Stimulated activated naive CD8-positive, alpha-beta T cell treated with anti-CD3 and anti-CD28 coated beads, Interleukin-15, Interleukin-2, amounts not matched to agents 100 ng/mL and 50 ng/mL, for 24 hours (primary cell): ENCODE measurements at regions not wholly inside any gene's neighbourhood (a gene's known extent, or its start where the extent isn't known, plus 50 kb on each side); places are given as distances from the start of the nearest gene placed in this dataset.
"Not testable (repeated sequence)": the region's sequence is repeated elsewhere in the genome, so short reads cannot be mapped to it uniquely, and the experiment has no call there.

Source experiments
- H3K27ac Mint-ChIP-seq: one replicate; pipeline ENCODE4 v1.8.0; 2021; ENCODE audit warnings: mild to moderate bottlenecking, mixed read lengths
- H3K27me3 Mint-ChIP-seq: one replicate; pipeline ENCODE4 v1.8.0; 2021; ENCODE audit warnings: mixed read lengths
- H3K36me3 Mint-ChIP-seq: one replicate; pipeline ENCODE4 v1.8.0; 2021; ENCODE audit warnings: low read depth, mixed read lengths
- H3K4me1 Mint-ChIP-seq: one replicate; pipeline ENCODE4 v1.8.0; 2021; ENCODE audit warnings: low read depth, mixed read lengths
- H3K4me3 Mint-ChIP-seq: one replicate; pipeline ENCODE4 v1.8.0; 2021; ENCODE audit warnings: mild to moderate bottlenecking, mixed read lengths
- H3K9me3 Mint-ChIP-seq: one replicate; pipeline ENCODE4 v1.8.0; 2021; ENCODE audit warnings: mixed read lengths

GRCh38 chr10:27371375-27371774, 130.8 kb upstream of the ACBD5 start:
- H3K9me3 Mint-ChIP-seq, H3K4me3 Mint-ChIP-seq, H3K27me3 Mint-ChIP-seq, H3K4me1 Mint-ChIP-seq, H3K36me3 Mint-ChIP-seq, H3K27ac Mint-ChIP-seq: not testable (repeated sequence)

- no peaks in the 10 kb centered on the region for H3K36me3 Mint-ChIP-seq
- H3K4me3 Mint-ChIP-seq, result no peak overlapping the region
- no peaks in the 10 kb centered on the region for H3K9me3 Mint-ChIP-seq
- H3K27me3 Mint-ChIP-seq, result no peaks in the 10 kb centered on the region
- H3K4me1 Mint-ChIP-seq, result peaks cover 16% of the 10 kb centered on the region
- H3K27ac Mint-ChIP-seq, result no peak overlapping the region
Observed at GRCh38 chr10:27369880-27370279, 129.3 kb upstream of the ACBD5 start.

GRCh38 chr10:27368706-27369105, 128.1 kb upstream of the ACBD5 start:
- H3K27me3 Mint-ChIP-seq, result no peaks in the 10 kb centered on the region

DNA sequence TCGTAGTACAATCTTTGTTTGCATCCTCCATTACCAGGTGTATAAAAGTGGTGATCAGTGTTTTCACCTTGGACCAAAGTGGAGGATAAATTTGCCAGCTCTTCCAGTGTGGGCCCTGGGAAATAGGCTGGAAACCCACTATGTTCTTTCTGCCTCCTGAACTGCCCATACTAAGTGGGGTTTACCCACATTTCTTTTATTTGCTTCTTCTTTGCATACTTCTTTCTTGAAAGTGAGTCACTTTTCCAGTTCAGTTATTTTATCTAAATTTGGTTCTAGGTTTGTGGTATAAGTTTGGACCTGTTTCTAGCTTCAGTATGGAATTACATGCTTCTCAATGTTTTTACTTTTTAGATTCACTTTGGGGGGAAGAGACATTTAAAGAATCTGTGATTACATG, 126.2 kb upstream of the ACBD5 start:
- H3K27ac Mint-ChIP-seq, result no peak overlapping the region
- H3K4me3 Mint-ChIP-seq, result no peak overlapping the region
- peaks cover 16% of the 10 kb centered on the region for H3K4me1 Mint-ChIP-seq
- H3K36me3 Mint-ChIP-seq, result no peaks in the 10 kb centered on the region
- H3K27me3 Mint-ChIP-seq, result no peaks in the 10 kb centered on the region
- no peaks in the 10 kb centered on the region for H3K9me3 Mint-ChIP-seq

More at GRCh38 chr10:27368706-27369105, 128.1 kb upstream of the ACBD5 start:
- Mint-ChIP-seq H3K4me3 (no peak overlapping the region), H3K9me3 (no peaks in the 10 kb centered on the region), H3K36me3 (no peaks in the 10 kb centered on the region), H3K27ac (no peak overlapping the region), H3K4me1 (peaks cover 16% of the 10 kb centered on the region)

GRCh38 chr10:27364028-27364427, 123.4 kb upstream of the ACBD5 start:
- Mint-ChIP-seq H3K4me1 (peaks cover 16% of the 10 kb centered on the region), H3K27me3 (no peaks in the 10 kb centered on the region), H3K36me3 (no peaks in the 10 kb centered on the region), H3K9me3 (no peaks in the 10 kb centered on the region), H3K4me3 (no peak overlapping the region), H3K27ac (no peak overlapping the region)

DNA sequence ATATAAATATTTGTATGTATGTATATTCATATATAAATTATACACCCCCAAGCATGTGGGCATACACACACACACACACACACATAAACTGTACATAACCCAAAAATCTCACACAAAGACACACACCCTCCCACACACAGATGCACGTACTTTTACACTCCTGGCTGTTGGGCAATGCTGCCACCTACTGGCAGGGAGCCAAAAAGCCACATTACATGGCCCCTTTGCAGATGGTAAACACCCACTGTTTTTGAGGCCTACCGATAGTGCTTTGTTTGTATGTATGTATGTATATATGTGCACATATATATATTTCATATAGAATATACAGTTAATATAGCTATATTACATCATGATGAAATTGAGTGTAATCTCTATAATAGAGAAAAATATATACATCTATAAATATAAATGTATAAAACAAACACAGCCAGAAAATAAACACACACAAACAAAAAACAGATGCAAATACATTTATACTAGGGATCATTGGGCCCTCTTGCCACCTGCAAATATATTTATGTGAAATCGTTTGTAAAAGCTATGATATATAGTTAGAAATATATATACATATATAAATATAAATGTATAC, 120.1 kb upstream of the ACBD5 start:
- H3K4me1 Mint-ChIP-seq, result peaks cover 4% of the 10 kb centered on the region
- H3K27ac Mint-ChIP-seq, result no peak overlapping the region
- no peaks in the 10 kb centered on the region for H3K9me3 Mint-ChIP-seq
- no peaks in the 10 kb centered on the region for H3K36me3 Mint-ChIP-seq
- no peak overlapping the region for H3K4me3 Mint-ChIP-seq
- H3K27me3 Mint-ChIP-seq, result no peaks in the 10 kb centered on the region

DNA sequence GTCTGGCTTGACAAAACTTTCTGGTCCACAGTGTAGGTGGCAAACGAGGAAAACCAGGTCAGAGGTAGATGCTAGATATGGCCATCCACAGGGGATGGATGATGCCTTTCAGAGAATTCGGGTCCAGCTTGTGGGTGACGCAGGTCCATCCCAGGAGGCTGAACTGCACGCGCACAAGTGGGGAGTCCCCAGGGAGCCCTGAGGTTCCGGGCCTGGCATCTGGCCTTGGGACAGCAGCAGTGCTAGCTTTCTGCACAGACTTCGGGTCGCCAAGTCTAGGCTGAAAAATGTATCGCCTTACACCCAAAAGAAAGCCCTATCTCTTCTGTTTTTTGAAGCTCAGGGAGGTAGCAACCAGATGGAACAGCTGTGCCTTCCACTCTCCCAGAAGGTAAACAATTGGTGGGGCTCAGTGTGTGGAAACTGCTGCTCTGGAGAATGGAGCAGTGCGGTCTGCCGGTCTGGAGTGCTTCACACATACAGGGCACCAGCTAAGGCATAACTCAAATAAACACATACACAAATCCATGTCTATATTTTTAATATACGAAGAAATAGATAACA, 119.3 kb upstream of the ACBD5 start:
- Mint-ChIP-seq H3K9me3 (no peaks in the 10 kb centered on the region), H3K27ac (no peak overlapping the region), H3K4me3 (no peak overlapping the region), H3K27me3 (no peaks in the 10 kb centered on the region), H3K4me1 (no peaks in the 10 kb centered on the region), H3K36me3 (no peaks in the 10 kb centered on the region)

DNA sequence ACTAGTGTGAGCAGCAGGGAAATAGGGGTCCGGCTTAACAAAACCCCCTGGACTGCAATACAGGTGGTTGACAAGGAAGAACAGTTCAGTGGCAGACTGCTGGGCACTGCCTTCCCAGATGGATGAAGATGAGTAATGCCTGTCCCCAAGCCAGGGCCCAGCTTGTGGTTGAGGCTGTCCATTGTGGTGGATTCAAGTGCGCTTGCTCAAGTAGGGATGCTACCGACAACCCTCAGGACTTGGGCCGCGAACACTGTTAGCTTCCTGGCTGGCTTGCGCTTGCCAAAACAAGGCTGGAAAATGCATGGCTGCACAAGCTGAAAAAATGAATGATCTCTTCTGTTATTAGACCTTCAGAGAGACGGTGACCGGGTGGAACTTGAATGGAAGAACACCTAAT, 116.1 kb upstream of the ACBD5 start:
- H3K36me3 Mint-ChIP-seq, result no peaks in the 10 kb centered on the region
- no peak overlapping the region for H3K27ac Mint-ChIP-seq
- H3K27me3 Mint-ChIP-seq, result peaks cover 4% of the 10 kb centered on the region
- peaks cover 8% of the 10 kb centered on the region for H3K4me1 Mint-ChIP-seq
- no peaks in the 10 kb centered on the region for H3K9me3 Mint-ChIP-seq
- no peak overlapping the region for H3K4me3 Mint-ChIP-seq

DNA sequence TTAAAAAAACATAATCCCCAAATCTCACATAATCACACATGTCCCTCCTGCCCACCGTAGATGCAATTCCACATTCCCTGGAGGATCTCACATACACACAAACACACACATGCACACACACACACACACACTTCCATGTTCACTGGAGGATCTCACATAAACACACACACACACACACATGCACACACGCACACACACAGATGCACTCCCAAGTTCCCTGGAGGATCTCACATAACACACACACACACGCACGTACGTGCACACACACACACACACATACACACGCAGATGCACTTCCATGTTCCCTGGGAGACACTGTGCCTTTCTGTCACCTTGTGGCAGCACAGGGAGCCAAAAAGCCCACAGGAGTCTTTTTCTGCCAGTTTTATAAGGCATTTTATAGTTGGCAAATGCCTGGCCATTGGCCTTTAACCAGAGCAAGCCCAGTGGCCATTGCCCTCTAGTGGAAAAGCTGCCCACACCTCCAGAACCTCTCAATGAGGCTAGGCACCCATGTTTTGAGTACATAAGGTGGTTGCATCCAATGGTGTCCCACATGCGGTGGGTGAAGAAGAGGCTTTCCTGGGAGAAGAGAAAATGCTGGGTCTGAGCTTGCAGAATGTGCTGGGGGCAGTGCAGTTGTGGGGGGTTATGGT, 115.4 kb upstream of the ACBD5 start:
- H3K27ac Mint-ChIP-seq, result peak overlapping the region; percentile 9

GRCh38 chr10:27354643-27355270, 114.2 kb upstream of the ACBD5 start:
- peaks cover 12% of the 10 kb centered on the region for H3K27me3 Mint-ChIP-seq
- H3K9me3 Mint-ChIP-seq, H3K36me3 Mint-ChIP-seq, H3K4me1 Mint-ChIP-seq: not testable (repeated sequence)
- peak overlapping the region; percentile 56 for H3K4me3 Mint-ChIP-seq
- peak overlapping the region; percentile 74 for H3K27ac Mint-ChIP-seq

More for the DNA sequence above, 115.4 kb upstream of the ACBD5 start:
- peaks cover 6% of the 10 kb centered on the region for H3K27me3 Mint-ChIP-seq
- H3K36me3 Mint-ChIP-seq, result no peaks in the 10 kb centered on the region
- H3K4me1 Mint-ChIP-seq, result peaks cover 8% of the 10 kb centered on the region
- H3K4me3 Mint-ChIP-seq, result no peak overlapping the region
- no peaks in the 10 kb centered on the region for H3K9me3 Mint-ChIP-seq

DNA sequence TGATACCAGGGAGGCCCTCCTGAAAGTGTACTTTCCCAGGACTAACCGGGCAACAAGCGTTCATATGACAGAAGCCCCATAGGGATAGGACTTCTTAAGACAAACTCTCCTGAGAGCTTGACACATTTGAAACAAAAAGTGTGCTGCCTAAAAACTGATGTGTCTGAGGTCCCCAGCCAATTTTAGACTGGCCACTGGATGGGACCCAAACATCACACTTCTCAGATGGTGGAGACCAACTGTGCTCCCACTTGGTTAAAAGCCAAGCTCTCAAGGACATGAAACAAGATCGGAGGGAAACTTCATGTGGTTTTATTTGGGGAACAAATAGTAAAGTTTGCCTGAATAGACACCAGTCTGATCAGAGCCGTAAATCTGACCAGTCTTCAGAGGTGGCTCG, 113.5 kb upstream of the ACBD5 start:
- not testable (repeated sequence) for H3K36me3 Mint-ChIP-seq, H3K9me3 Mint-ChIP-seq, H3K4me1 Mint-ChIP-seq
- peaks cover 12% of the 10 kb centered on the region for H3K27me3 Mint-ChIP-seq
- peak overlapping the region; percentile 56 for H3K4me3 Mint-ChIP-seq
- peak overlapping the region; percentile 74 for H3K27ac Mint-ChIP-seq

DNA sequence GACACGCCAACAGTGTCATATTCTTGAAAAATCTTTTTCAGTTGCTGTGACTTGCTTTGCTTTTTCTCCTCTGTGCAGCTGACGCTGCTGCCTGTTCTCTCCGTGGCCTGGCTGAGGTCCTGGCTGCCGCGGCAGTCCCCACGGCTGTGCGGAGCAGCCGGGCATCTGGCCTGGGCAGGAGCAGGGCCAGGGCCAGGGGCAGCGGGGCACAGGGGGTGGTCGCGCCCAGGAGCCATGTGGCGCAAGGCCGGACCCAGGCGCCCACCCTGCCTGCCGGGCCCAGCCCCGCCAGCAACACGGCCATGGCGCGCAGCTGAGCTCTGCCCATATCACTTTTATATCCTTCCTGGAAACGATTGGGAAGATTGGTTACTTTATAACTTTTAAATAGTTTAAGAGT, 109.4 kb upstream of the ACBD5 start:
- Mint-ChIP-seq H3K4me3 (no peak overlapping the region), H3K27me3 (peaks cover 16% of the 10 kb centered on the region), H3K27ac (no peak overlapping the region), H3K9me3 (no peaks in the 10 kb centered on the region), H3K36me3 (no peaks in the 10 kb centered on the region), H3K4me1 (peaks cover 33% of the 10 kb centered on the region)

- H3K27ac Mint-ChIP-seq, H3K9me3 Mint-ChIP-seq, H3K36me3 Mint-ChIP-seq, H3K4me3 Mint-ChIP-seq: not testable (repeated sequence)
- Mint-ChIP-seq H3K4me1 (peaks cover 38% of the 10 kb centered on the region), H3K27me3 (peaks cover 21% of the 10 kb centered on the region)
Observed at GRCh38 chr10:27347827-27348207, 107.2 kb upstream of the ACBD5 start.

GRCh38 chr10:27345455-27345920, 104.9 kb upstream of the ACBD5 start:
- no peaks in the 10 kb centered on the region for H3K9me3 Mint-ChIP-seq
- H3K36me3 Mint-ChIP-seq, result no peaks in the 10 kb centered on the region
- H3K27ac Mint-ChIP-seq, result peak overlapping the region; percentile 92
- peaks cover 9% of the 10 kb centered on the region for H3K27me3 Mint-ChIP-seq
- H3K4me3 Mint-ChIP-seq, result peak overlapping the region; percentile 4
- peaks cover 38% of the 10 kb centered on the region for H3K4me1 Mint-ChIP-seq
